LNCAP (cell line): ENCODE measurements at regions not wholly inside any gene's neighbourhood (a gene's known extent, or its start where the extent isn't known, plus 50 kb on each side); places are given as distances from the start of the nearest gene placed in this dataset.

Experiments used
- CTCF ChIP-seq: fragments of 450-650 bp; IDR thresholded peaks from 2 replicates; pipeline ENCODE4 v1.5.1; 2017; ENCODE audit warnings: mild to moderate bottlenecking

- TF ChIP-seq CTCF = no peak
These were observed 120.8 kb upstream of the CCDC196 start for GRCh38 chr14:66365388-66365787.

DNA sequence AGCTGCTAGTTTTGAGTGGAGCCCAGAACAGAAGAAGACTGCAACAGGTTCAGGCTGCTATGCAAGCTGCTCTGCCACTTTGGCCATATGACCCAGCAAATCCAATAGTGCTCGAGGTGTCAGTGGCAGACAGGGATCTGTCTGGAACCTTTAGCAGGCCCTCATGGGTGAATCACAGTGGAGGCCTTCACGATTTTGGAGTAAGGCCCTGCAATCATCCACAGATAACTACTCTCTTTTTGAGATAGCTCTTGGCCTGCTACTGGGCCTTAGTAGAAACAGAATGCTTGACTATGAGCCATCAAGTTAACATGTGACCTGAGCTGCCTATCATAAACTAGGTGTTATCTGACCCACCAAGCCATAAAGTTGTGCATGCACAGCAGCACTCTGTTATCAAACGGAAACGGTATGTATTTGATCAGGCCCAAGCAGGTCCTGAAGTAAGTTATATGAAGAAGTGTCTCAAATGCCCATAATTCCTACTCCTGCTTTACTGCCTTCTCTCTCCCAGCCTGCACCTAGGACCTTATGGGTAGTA, 116.9 kb upstream of the CCDC196 start:
- no peak for TF ChIP-seq CTCF

DNA sequence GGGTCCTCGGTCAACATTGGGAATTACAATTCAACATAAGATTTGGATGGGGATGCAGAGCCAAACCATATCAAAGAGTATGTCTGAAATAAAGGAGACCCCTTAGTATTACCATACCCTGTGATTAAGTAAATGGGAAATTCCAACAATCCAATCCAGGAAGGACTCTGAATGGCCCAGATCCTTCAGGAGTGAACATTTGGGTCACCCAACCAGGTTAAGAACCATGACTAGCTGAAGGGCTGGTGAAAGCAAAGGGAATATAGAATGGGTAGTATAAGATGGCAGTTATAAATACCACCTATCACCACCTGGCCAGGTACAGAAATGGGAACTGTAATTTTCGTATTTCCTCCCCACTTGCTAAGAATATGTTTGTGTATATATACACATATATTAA, 114.4 kb upstream of the CCDC196 start:
- TF ChIP-seq CTCF = no peak

DNA sequence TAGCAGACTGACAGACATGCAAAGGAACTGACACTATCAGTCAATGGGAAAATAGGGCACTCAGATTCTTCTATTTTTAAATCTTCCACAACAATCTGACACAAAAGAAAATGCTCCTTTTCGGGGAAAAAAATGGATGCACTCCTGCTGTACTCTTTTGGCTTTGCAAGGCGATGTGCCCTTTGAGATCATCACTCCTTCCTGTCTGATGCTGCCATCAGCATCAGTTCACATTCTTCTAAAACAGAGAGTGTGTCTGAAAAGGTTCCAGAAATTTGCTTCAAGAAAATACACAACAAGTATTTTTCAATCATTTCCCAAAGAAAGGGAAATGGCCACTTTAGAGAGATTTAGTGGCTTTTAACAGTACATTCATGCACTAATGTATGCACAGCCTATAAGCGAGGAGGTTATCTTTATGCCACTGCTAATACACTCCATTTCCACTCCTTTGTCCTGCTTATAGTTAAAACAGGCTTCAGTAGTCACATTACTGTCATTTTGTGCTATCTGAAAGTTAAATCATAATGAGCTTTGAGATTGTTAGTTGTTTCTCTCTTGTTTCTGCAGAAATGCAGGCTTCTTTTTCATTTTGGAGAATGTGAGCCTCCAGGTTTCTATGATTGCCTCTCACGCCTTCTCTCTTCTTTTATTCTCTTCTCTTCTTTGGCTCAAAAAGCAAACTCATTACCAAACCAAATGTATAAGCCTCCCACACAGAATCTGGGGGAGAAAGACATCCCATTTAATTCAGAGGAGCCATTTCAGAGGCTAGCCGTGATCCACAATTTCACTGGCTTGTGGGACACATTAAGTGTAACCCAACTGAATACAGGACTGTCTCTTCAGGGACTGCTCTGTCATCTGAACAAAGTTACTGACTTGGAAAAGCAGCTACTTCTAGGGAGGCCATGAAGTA, 110.9 kb upstream of the CCDC196 start:
- no peak for TF ChIP-seq CTCF

DNA sequence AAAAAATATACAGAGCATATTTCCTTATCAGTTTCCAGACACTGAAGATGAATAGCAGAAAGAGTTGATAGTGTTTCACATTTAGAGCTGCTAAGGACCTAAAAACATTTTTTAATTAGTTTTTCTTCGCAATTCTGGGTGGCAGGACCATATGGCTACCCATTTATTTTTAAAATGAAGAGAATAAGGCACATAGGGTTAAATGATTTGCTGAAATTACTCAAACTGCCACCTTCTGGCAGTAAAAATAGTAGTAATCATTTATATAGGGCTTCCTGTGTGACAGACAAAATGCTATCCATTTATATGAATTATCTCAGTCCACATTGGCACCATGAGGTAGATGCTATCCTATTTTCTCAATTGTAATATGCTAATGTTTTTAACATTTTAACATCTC, 108.6 kb upstream of the CCDC196 start:
- no peak for TF ChIP-seq CTCF

GRCh38 chr14:66378712-66379505, 107.3 kb upstream of the CCDC196 start:
- TF ChIP-seq CTCF = no peak

DNA sequence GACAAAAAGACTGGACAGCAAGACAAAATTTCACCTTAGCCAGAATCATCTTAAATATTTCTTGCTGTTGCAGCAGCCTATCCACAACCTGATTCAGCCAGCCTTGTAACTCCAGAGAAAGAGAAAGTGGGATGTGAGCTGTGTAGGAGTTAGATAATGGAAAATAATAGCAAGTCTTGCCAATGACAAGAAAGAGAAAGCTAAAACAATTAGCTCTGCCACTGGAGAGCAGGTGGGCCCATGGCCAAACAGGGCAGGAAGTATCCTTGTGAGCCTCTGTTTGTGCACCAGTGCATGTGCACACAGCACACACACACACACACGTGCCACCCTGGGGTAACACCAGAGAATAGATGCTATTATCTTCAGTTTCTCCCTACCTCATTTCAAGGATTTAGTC, 106.0 kb upstream of the CCDC196 start:
- TF ChIP-seq CTCF = no peak
